Esophagus mucosa (tissue), 1 donor: ENCODE measurements at regions not wholly inside any gene's neighbourhood (a gene's known extent, or its start where the extent isn't known, plus 50 kb on each side); places are given as distances from the start of the nearest gene placed in this dataset.

Experiments
- ATAC-seq: fragments of 200-7000 bp; cut with Tn5 transposase; one replicate; pipeline ENCODE4 v1.9.1; 2020
- donor health status: DM: yes; HTN: yes; CAD: no.

- ATAC-seq = no peak
Measured at GRCh38 chr12:11568762-11569478, 80.6 kb upstream of the ETV6 start.

DNA sequence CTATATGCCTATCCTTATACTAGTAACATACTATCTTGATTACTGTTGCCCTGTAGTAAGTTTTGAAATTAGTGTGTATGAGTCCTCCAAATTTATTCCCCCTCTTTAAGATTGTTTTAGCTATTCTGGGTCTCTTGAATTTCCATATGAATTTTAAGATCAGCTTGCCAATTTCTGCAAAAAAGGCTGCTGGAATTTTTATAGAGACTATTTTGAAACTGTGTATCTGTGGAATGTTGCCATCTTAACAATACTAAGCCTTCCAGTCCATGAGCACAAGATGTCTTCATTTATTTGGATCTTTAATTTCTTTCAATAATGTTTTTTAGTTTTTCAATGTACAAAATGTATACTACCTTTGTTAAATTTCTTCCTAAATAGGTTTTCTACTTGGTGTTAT, 79.8 kb upstream of the ETV6 start:
- no peak for ATAC-seq

DNA sequence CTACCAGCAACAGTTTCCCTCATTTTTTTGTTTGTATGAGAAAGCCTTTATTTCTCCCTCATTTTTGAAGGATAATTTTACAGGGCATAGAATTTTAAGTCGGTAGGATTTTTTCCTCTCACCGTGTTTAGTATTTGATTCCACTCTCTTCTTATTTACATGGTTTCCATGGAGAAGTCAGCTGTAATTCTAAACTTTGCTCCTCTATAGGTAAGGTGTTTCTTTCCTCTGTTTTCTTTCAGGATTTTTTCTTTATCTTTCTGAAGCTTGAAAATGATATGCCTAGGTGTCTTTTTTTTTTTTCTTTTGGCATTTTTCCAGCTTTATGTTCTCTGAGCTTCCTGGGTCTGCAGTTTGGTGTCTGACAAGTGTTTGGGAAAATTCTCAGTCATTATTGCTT, 75.6 kb upstream of the ETV6 start:
- ATAC-seq = no peak

DNA sequence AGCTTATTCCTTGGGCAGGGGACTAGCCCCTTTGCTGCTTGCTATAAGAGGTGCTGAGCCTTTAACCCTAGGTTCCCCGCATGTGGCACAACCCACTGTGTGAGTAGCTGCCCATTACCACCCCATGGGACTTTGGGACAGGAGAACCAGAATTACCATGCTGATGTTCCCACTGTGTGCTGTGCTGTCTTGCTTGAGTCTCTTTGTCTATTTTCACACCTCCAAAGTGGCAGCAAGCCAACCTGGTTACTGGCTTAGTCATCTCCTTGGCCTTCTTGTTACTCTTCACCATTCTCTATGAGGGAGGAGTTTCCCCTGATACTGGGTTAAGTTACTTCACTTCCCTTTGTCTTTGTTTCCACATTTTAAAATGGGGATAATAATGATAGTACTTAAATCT, 73.4 kb upstream of the ETV6 start:
- peak; percentile 68 for ATAC-seq

GRCh38 chr12:11577658-11578260, 71.7 kb upstream of the ETV6 start:
- no peak for ATAC-seq

DNA sequence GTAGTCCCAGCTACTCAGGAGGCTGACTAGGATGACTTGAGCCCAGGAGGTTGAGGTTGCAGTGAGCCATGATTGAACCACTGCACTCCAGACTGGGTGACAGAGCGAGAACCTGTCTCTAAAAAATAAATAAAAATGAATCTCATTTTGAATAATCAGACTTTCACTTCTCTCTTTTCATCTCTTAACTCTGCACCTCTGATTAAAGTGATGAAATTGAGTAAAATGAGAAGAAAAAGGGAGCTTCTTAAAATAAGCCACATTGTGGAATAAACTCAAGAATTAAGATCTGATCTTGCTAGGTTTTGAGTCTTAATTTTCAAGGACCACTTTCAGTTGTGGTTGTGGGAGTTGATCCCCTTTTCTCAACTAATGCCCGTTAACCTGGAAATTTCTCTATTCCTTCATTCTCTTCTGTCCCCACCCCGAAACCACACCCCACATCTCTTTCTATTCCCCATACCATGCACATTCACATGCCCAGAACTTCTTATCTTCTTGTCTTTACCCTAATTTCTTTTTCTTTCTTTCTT, 70.9 kb upstream of the ETV6 start:
- ATAC-seq = no peak

DNA sequence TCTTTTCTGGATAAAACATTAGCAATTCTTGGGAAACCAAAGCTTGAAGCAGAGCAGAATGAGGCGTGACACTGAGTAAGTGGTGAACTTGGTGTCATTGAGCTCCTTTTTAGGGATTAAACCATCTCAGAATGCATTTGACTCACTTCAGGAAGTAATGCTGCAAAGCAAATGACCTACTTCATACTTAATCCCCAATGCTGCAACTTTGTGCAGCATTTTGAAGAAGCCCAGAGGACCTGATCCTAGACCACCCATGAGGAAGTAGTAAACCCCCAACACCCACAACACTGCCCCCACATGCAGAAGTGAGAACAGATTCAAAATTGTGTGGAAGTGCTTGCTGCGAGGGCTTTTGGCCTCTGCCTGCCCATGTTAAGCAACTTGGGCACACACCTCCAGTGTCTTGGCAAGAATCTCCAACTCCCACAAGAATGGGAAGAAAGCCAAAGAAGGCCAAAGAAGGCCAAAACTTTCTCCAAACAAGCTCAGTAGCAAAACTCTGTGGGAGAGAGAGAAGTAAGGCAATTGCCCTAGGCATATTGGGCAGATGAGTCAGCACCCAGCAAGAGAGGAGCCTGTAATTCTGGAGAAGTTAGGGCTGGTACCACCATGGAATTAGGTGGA, 69.2 kb upstream of the ETV6 start:
- ATAC-seq = peak; percentile 93

DNA sequence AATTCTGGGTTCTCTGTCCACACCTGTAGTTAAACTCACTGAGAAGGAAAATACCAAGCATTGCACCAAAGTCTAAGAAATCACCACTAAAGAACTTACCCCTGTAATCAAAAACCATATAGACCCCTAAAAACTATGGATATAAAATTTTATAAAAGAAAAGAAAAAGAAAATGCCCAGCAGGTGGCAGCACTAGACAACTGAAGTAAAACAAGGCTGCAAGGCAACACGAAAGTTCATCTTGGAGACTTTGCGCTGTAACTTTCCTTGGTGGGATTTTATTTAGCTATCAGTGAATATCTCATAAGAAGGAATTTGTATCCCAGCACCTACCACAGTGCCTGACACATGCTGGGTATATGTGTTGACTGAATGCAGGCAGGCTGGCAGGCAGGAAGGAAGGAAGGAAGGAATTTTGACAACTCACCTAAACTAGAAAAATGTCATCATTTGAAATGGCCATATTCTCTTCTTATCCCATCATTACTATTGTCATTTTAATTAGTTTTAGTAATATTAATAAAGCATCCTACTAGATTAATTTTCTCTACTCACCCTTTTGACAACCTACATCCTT, 68.2 kb upstream of the ETV6 start:
- ATAC-seq = no peak

- ATAC-seq = no peak
Measured at GRCh38 chr12:11584221-11584855, 65.1 kb upstream of the ETV6 start.

DNA sequence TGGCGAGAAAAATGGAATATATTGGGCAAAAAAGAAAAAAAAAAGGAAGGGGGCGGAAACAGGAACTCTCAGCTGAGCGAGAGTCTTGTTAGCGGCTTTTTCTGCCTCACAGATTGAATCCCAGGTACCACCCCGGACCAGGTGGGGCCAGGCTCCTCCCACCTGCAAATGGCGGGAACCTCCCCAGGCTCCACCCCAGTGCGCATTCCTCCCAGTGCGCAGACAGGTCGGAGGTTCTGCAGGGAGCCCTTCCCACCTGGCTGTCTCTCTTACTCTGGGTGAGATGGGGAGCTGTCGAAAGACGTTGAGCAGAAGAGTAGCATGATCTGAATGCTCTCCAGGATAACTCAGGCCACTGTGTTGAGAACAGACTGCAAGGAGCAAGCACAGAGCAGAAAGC, 57.0 kb upstream of the ETV6 start:
- no peak for ATAC-seq

GRCh38 chr12:11593013-11593412, 56.5 kb upstream of the ETV6 start:
- no peak for ATAC-seq

DNA sequence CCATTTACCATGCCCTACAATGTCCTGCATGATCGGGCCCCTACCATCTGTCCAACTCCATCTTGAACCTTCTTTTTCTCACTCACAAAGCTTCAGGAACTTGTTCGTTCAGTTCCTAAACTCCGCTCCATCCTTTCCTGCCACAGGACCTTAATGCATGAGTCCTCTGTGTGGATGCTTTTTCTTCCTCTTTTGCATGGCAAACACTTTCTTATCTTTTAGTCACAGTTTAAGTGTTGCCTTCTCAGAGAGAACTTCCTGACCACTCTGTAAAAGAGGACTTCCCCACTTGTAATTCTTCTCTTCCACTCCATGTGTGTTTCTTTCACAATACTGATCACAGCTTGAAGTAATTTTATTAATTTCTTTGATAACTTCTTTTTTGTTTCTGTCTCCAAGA, 54.4 kb upstream of the ETV6 start:
- ATAC-seq = no peak

DNA sequence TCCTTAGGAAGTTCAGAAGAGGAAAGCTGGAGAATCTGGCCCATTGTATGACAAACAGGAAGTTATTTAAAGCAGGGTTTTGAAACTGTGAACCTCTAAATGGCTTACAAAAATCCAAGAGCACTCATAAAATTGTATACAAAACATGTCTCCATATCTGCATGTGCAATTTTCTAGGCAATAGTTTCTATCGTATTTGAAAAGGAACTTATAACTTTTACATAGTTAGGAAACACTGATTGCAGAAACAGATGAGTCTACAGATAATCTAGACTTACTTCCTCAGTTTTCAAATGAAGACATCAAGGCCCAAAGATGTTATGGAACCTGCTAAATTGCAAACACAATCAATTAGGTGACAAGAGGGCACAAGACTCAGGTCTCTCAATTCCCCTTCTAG, 53.3 kb upstream of the ETV6 start:
- ATAC-seq = no peak

DNA sequence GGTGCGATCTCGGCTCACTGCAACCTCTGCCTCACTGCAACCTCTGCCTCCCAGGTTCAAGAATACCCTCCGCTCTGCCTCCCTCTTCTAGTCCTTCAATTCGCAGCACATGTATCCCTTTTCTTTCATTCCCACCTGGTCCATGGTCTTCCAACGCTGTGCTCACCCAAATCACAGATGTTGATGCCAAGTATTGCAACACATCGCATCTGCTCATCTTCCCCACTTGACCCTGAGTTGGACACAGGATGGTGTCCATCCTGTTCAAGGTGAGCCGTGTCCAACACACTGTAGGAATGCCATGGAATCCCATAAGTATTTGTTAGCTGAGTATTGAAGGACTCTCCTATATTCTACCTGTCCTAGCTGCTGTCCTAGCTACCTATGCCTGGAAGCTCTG, 50.6 kb upstream of the ETV6 start:
- no peak for ATAC-seq
